ENCODE measurements at regions not wholly inside any gene's neighbourhood (a gene's known extent, or its start where the extent isn't known, plus 50 kb on each side); places are given as distances from the start of the nearest gene placed in this dataset.

DNA sequence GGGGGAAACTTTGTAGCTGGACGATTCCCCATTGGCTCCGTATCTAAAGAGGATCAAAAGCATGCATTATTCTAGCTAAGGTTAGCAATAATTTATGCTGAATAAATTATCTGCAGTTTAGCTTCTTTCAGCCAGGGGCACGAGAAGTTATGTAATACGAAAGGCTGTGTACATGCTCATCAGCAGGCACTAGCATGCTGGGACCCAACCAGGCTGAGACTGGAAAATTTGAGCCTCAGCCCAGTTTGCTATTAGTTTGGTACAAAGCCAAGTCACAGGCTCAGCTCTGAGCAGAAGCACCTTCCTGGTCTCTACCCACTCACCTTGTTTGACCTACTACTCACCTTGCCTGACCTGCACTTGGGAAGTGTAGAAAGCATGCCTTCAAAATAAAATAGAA, 328.1 kb upstream of the ARID1B start:
- TF ChIP-seq, protein P1, sequence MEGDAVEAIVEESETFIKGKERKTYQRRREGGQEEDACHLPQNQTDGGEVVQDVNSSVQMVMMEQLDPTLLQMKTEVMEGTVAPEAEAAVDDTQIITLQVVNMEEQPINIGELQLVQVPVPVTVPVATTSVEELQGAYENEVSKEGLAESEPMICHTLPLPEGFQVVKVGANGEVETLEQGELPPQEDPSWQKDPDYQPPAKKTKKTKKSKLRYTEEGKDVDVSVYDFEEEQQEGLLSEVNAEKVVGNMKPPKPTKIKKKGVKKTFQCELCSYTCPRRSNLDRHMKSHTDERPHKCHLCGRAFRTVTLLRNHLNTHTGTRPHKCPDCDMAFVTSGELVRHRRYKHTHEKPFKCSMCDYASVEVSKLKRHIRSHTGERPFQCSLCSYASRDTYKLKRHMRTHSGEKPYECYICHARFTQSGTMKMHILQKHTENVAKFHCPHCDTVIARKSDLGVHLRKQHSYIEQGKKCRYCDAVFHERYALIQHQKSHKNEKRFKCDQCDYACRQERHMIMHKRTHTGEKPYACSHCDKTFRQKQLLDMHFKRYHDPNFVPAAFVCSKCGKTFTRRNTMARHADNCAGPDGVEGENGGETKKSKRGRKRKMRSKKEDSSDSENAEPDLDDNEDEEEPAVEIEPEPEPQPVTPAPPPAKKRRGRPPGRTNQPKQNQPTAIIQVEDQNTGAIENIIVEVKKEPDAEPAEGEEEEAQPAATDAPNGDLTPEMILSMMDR (IDR thresholded peaks at IDR 0.05) = no peak
- no peak for TF ChIP-seq EP300 (IDR thresholded peaks at IDR 0.05; ENCODE audit: low read depth)
- TF ChIP-seq POLR2A (IDR thresholded peaks at IDR 0.05) = no peak
